Endothelial cell (in vitro differentiated cells): ENCODE measurements at regions not wholly inside any gene's neighbourhood (a gene's known extent, or its start where the extent isn't known, plus 50 kb on each side); places are given as distances from the start of the nearest gene placed in this dataset.

Experiments
- DNase-seq: peaks from one replicate; pipeline ENCODE4 v3.0.0; 2021; ENCODE audit warnings: low spot score
- H3K27ac Mint-ChIP-seq: one replicate; pipeline ENCODE4 v1.8.0; 2021; ENCODE audit warnings: mixed read lengths, inconsistent platforms; ENCODE audit not compliant: unreplicated experiment
- H3K27me3 Mint-ChIP-seq: one replicate; pipeline ENCODE4 v1.8.0; 2021; ENCODE audit warnings: mild to moderate bottlenecking, moderate library complexity, mixed read lengths, inconsistent platforms; ENCODE audit not compliant: unreplicated experiment
- H3K36me3 Mint-ChIP-seq: one replicate; pipeline ENCODE4 v1.8.0; 2021; ENCODE audit warnings: mild to moderate bottlenecking, low read depth, mixed read lengths, inconsistent platforms; ENCODE audit not compliant: unreplicated experiment
- H3K4me1 Mint-ChIP-seq: one replicate; pipeline ENCODE4 v1.8.0; 2021; ENCODE audit warnings: mild to moderate bottlenecking, mixed read lengths, inconsistent platforms; ENCODE audit not compliant: unreplicated experiment
- H3K4me3 Mint-ChIP-seq: one replicate; pipeline ENCODE4 v1.8.0; 2021; ENCODE audit warnings: mild to moderate bottlenecking, mixed read lengths, inconsistent platforms; ENCODE audit not compliant: unreplicated experiment
- H3K9me3 Mint-ChIP-seq: one replicate; pipeline ENCODE4 v1.8.0; 2021; ENCODE audit warnings: mixed read lengths, inconsistent platforms; ENCODE audit not compliant: unreplicated experiment
- CTCF ChIP-seq: fragments of 200-600 bp; sonication (generic); IDR thresholded peaks from one replicate; pipeline ENCODE4 v1.5.0; 2021; ENCODE audit warnings: antibody characterized with exemption; ENCODE audit not compliant: unreplicated experiment

GRCh38 chr9:73030370-73031030 lies 77.6 kb upstream of the ALDH1A1 start:
- no peak for DNase-seq
- TF ChIP-seq CTCF, result no peak
- no peaks in the 10 kb centered on the region for H3K9me3 Mint-ChIP-seq
- H3K4me1 Mint-ChIP-seq, result peaks cover 2% of the 10 kb centered on the region
- no peaks in the 10 kb centered on the region for H3K36me3 Mint-ChIP-seq
- H3K27ac Mint-ChIP-seq, result no peak overlapping the region
- H3K4me3 Mint-ChIP-seq, result no peak overlapping the region
- no peaks in the 10 kb centered on the region for H3K27me3 Mint-ChIP-seq

GRCh38 chr9:73029346-73029745 lies 76.5 kb upstream of the ALDH1A1 start:
- H3K4me3 Mint-ChIP-seq, result no peak overlapping the region
- H3K4me1 Mint-ChIP-seq, result peaks cover 2% of the 10 kb centered on the region
- TF ChIP-seq CTCF, result no peak
- H3K9me3 Mint-ChIP-seq, result no peaks in the 10 kb centered on the region
- no peak overlapping the region for H3K27ac Mint-ChIP-seq
- H3K36me3 Mint-ChIP-seq, result no peaks in the 10 kb centered on the region
- H3K27me3 Mint-ChIP-seq, result no peaks in the 10 kb centered on the region
- DNase-seq, result no peak

- TF ChIP-seq CTCF, result no peak
- Mint-ChIP-seq H3K36me3 (no peaks in the 10 kb centered on the region), H3K9me3 (no peaks in the 10 kb centered on the region), H3K27me3 (no peaks in the 10 kb centered on the region), H3K27ac (no peak overlapping the region), H3K4me1 (no peaks in the 10 kb centered on the region), H3K4me3 (no peak overlapping the region)
- DNase-seq, result no peak
Observed at GRCh38 chr9:73026375-73026774, 73.5 kb upstream of the ALDH1A1 start.

- no peaks in the 10 kb centered on the region for H3K9me3 Mint-ChIP-seq
- TF ChIP-seq CTCF, result no peak
- no peak for DNase-seq
- no peak overlapping the region for H3K27ac Mint-ChIP-seq
- H3K36me3 Mint-ChIP-seq, result no peaks in the 10 kb centered on the region
- no peaks in the 10 kb centered on the region for H3K27me3 Mint-ChIP-seq
- no peak overlapping the region for H3K4me3 Mint-ChIP-seq
- H3K4me1 Mint-ChIP-seq, result no peaks in the 10 kb centered on the region
Observed at GRCh38 chr9:73024601-73025034, 71.8 kb upstream of the ALDH1A1 start.

- Mint-ChIP-seq H3K27me3 (no peaks in the 10 kb centered on the region), H3K9me3 (no peaks in the 10 kb centered on the region), H3K36me3 (no peaks in the 10 kb centered on the region), H3K27ac (no peak overlapping the region), H3K4me3 (no peak overlapping the region), H3K4me1 (no peaks in the 10 kb centered on the region)
- DNase-seq, result peak; percentile 64
- TF ChIP-seq CTCF, result peak; percentile 94
Observed at GRCh38 chr9:73023025-73023541, 70.2 kb upstream of the ALDH1A1 start.
